NCI-H1105 (cell line): ENCODE measurements at regions not wholly inside any gene's neighbourhood (a gene's known extent, or its start where the extent isn't known, plus 50 kb on each side); places are given as distances from the start of the nearest gene placed in this dataset.

Source experiments
- DNase-seq: peaks from one replicate; lab custom pipeline; 2025; lab: John Stamatoyannopoulos, UW

DNA sequence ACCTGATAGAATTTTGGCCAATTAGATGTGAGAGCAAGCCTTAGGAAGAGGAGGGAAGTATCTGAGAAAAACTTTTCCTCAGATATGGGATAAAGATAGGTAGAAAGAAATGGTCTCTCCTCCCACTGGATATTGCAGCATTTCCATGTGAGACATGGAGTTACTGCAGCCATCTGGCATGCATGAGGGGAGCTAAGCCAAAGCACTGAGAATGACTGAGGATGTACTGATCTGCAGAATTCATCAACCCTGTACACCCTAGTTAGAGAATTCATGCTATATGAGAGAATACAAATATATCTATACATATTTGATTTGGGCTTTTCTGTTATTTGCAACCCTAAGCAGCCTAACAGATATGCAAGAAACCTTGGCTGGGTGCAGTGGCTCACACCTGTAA lies 52.5 kb upstream of the RPL34 start:
- DNase-seq: no peak

DNA sequence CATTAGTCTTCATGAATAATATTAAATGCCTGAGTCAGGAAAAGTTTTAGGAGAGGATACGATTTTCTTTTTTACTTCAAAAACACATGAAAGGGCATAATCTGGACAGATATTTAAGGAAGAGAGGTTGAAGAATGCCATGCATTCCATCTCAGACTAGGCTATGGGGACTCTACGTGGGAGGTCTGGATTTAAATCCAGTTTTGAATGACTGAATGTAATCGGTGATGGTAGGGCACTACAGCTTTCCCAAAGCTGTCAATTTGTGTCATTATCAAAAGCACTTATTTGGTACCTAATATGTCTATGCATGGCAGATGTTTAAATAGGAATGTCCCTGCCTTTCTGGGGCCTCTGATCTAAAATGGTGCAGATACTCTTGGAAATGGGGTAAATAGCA lies 59.3 kb upstream of the RPL34 start:
- no peak for DNase-seq

GRCh38 chr4:108560616-108561015 lies 59.8 kb upstream of the RPL34 start:
- no peak for DNase-seq

DNA sequence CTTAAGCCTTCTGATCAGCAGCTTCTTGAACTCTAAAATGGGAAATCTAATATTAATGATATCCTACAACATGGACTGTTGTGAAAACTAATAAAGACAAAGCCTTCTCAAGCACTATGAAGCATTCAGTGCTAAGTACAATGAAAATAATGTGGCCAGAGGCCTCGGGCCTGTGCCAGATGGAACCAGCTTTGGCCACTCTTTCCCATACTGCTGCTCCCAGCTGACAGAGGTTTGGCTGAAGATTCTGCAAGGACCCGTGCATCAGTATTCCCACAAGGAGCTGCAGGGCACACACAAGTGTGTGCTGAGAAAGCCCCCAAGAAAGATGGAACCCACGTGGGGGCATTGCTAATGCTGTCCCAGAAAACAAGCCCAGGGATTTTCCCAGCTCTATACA lies 60.5 kb upstream of the RPL34 start:
- DNase-seq: no peak

- no peak for DNase-seq
These were observed 61.1 kb upstream of the RPL34 start for GRCh38 chr4:108559068-108559793.

GRCh38 chr4:108556588-108557200 lies 63.7 kb upstream of the RPL34 start:
- DNase-seq: no peak

- DNase-seq: no peak
These were observed 64.2 kb upstream of the RPL34 start for GRCh38 chr4:108556166-108556565.

GRCh38 chr4:108555701-108556100 lies 64.7 kb upstream of the RPL34 start:
- DNase-seq: no peak

GRCh38 chr4:108547682-108548081 lies 72.7 kb upstream of the RPL34 start:
- DNase-seq: no peak

GRCh38 chr4:108546728-108547127 lies 73.6 kb upstream of the RPL34 start:
- DNase-seq: no peak

- DNase-seq: no peak
These were observed 75.9 kb upstream of the RPL34 start for GRCh38 chr4:108544481-108544880.

DNA sequence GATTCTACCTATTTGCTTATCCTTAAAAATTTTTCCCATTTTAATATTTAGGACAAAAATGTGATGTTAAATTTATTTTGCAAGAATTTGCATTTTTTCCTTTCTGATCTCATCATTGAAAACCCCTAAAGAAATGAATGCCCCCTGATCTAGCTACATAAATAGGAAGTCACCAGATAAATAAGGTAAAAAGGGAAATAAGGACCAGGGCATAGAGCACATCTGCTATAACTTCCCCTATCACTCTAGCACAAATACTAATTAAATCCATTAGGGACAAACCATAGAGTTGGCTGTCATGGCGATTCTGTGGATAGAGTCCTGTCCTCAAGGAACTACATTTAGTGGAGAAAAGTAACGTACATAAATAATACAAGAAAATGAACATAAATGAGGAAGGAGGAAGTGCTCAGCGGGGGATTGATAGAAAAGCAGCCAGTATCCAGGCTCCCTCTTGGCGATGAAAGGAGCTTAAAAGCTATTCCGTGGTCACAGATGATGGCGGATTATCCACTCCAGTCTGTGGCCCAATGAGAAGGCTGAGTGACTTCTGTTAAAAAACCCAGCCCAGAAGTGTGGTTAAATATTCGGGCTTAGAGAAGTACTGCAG lies 76.9 kb upstream of the RPL34 start:
- no peak for DNase-seq

DNA sequence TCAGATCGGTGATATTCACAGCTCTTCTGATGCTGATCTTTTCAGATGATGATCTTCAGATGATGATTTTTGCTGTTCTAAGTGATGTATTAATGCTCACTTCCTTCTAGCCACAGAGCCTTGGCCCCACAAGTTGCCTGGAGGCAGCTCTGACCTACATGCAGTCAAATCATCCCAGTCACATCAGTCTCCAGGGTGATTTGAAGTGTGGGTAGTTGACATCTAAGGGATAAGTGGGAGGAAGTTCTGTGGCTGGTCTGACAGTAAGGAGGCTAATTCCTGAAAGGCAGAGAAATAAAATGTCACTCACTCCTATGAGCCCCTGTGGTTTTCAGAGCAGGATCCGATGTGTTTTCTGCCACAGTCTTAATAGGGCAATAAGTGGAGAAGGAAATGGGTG lies 79.8 kb upstream of the RPL34 start:
- DNase-seq: no peak

GRCh38 chr4:108536577-108536976 lies 83.8 kb upstream of the RPL34 start:
- DNase-seq: no peak

- no peak for DNase-seq
These were observed 84.6 kb upstream of the RPL34 start for GRCh38 chr4:108535757-108536156.

- DNase-seq: no peak
These were observed 86.5 kb upstream of the RPL34 start for GRCh38 chr4:108533876-108534275.

DNA sequence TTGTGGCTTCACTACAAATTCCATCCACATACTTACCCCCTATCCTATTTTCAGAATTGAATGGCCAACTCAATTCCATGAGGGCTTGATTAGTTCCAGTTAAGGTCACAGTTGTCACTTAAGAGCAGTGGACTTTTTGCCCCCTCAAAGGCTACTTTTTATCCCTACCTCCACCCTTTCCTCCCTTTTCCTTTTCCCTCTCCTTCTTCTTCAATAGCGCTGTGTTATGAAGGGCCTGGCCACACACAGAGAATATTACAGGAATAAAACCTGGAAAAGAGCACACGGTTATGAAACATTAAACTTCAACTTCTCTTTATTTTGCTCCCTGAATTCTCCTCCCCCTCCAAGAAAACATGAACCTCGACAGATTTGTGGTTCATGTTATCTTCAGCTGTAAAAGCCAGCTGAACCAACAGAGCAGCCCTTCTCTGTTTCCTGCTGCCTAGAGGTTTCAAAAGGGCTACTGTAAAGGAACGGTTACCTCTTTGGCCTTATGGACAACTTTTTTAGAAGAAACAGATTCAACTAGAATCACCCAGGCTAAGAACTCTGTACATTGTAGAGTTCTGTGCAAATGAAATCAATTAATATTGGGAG lies 87.0 kb upstream of the RPL34 start:
- DNase-seq: no peak

DNA sequence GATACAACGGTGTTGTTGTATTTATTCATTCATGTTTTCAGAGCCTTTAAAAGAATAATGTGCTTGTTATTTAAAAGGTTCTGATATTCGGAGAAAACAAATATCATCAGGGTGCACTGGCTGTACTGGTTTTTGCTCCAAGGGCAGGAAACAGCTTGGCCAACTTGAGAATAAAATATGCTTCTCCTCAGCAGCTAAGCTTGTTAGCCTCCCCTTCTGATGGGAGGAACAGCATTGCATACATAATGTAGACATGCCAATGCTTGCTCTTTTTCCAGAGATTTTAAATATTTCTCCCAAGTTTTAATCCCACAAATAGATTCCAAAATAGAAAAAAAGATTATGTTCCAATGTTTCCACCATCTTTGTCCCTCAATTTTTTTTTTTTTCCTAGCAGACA lies 87.6 kb upstream of the RPL34 start:
- no peak for DNase-seq

DNA sequence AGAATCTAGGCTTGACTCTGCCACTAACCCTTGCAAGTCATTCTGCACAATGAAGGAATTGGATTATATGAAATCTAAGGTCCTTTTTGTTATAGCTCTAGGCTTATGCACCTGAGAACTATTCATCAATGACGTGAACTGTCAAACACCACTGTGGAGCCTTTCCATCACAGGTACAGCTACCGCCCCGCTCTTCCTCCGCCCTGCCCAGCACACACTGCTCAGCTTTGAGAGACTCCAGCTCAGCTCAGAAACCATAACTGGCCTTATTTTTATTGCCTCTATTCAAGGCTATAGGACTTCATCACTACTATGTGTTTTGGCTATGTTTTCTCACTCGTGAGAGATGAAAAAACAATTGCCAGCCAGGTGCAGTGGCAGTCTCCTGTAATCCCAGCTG lies 88.2 kb upstream of the RPL34 start:
- no peak for DNase-seq

DNA sequence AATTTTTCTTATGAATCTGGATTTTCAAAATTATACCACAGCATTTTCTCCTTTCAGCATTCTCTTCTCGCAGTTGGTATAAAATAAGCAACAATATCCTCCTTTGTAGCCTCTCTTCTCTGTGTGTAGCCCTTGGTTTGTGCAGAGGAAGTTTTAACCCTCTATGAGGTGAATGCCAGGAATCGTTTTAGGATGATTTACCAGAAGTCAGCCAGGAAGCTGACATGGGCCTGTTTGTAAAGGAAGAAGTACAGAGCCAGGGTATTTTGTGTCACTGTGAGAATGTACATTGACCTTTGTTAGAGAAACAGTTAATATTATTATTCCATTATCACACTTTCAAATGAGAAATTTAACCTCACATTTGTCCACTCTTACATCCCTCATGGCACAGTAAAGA lies 88.9 kb upstream of the RPL34 start:
- no peak for DNase-seq

DNA sequence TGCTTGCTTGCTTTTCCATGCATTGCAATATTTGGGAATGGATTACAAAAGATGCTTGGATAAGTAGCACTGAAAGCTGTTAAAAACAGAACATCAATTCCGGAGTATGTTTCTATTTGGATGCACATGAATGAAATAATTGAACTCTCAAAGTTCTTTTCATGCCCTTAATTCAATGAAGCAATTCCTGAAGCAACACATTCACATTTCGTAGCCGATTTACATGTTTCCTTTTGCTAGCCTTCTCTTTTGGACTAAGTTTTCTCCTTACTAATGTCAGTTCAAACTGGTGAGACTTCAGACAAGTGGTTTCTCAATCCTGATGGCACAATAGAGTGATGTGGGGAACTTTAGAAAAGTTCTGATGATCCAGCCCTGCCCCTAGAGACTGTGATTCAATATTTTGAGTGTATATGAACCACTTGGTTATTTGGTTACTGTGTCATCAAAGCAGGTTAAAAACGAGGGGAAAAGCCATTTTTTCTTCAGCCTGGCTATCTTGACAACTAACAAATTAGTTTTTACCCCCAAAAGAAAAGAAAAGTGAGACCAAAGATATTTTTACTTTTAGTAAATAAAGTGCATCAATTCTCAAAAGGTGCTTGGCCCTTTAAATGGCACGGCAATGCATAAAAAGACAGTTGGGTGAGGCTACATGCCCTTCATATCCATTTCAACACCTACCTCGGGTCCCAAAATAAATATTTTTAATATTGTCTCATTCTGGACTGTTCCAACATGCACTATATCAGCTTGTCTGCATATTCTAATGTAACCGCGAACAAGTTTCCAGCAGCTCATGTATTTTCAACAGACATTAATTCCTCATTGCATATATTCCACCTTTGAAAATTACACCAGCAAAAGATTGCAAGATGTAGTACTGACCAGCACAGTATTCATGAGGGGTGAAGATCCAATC lies 90.1 kb upstream of the RPL34 start:
- no peak for DNase-seq

DNA sequence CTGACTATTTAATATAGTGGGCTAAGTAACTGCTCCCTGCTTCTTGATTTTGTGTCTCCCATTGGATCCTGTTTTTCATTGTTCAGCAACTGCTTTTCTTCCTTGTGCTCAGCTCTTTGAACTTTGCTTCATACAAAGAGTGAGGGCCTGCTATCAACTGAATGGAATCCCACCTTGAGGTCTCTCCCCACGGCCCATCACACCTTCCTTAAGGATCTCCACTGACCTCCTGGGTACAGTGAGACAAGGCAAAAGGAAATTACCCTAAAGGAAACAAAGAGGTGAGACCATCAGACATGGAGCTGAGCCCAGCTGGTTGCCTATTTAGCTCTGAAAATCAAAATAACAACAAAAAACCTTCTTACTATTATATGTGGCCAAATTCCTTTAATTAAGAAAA lies 91.3 kb upstream of the RPL34 start:
- DNase-seq: no peak
